ENCODE measurements at regions not wholly inside any gene's neighbourhood (a gene's known extent, or its start where the extent isn't known, plus 50 kb on each side); places are given as distances from the start of the nearest gene placed in this dataset.

DNA sequence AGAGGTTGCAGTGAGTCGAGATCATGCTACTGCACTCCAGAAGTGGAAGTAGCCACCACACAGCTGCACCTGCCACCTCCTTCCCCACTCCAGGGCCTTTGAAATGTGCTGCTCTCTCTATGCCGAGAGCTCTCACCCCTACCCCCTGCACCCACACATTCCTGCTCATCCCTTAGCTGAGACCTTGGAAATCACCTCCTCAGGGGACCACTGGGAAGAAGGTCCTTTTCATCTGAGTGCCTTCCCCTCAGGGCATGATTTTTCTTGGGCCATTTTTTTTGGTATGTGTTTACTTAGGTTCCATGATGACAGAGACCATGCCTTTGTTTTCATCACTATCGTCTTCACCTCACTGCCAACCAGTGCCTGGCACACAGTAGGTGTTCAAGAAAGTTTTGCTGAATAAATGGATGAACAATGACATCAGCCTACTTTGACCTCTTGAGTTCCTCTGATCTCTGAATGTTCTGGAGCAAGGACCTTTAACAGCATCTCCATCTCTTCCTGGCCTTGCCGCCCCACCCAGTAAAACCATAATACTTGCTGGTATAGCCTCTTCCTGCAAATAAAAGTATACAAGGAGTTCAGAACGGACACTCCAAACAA is 166.6 kb upstream of the KLF14 start:
- TF ChIP-seq, protein P1, sequence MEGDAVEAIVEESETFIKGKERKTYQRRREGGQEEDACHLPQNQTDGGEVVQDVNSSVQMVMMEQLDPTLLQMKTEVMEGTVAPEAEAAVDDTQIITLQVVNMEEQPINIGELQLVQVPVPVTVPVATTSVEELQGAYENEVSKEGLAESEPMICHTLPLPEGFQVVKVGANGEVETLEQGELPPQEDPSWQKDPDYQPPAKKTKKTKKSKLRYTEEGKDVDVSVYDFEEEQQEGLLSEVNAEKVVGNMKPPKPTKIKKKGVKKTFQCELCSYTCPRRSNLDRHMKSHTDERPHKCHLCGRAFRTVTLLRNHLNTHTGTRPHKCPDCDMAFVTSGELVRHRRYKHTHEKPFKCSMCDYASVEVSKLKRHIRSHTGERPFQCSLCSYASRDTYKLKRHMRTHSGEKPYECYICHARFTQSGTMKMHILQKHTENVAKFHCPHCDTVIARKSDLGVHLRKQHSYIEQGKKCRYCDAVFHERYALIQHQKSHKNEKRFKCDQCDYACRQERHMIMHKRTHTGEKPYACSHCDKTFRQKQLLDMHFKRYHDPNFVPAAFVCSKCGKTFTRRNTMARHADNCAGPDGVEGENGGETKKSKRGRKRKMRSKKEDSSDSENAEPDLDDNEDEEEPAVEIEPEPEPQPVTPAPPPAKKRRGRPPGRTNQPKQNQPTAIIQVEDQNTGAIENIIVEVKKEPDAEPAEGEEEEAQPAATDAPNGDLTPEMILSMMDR (IDR thresholded peaks at IDR 0.05) = no peak
- TF ChIP-seq EP300 (IDR thresholded peaks at IDR 0.05) (no peak), POLR2A (IDR thresholded peaks at IDR 0.05) (no peak)

All from tibial nerve (tissue), 4 donors.